Brain microvascular endothelial cell (primary cell): ENCODE measurements at regions not wholly inside any gene's neighbourhood (a gene's known extent, or its start where the extent isn't known, plus 50 kb on each side); places are given as distances from the start of the nearest gene placed in this dataset.

Experiments used
- DNase-seq: peaks from one replicate; pipeline ENCODE4 v3.0.0-alpha.2; 2020
- H3K27ac ChIP-seq: fragments of 250-450 bp; sonication (Bioruptor Pico); 2 replicates; pipeline ENCODE4 v1.5.1; 2020; ENCODE audit warnings: mild to moderate bottlenecking, moderate library complexity
- H3K27me3 ChIP-seq: fragments of 250-450 bp; sonication (Bioruptor Pico); replicated peaks from 2 replicates; pipeline ENCODE4 v1.5.1; 2020; ENCODE audit warnings: mild to moderate bottlenecking
- H3K36me3 ChIP-seq: fragments of 250-450 bp; sonication (Bioruptor Pico); replicated peaks from 2 replicates; pipeline ENCODE4 v1.5.1; 2020; ENCODE audit warnings: mild to moderate bottlenecking
- H3K4me3 ChIP-seq: 2 replicates; pipeline ENCODE4 v1.5.1; 2011; ENCODE audit warnings: low read depth, mild to moderate bottlenecking, control low read depth, low read length, moderate library complexity
- CTCF ChIP-seq: IDR thresholded peaks from 2 replicates; pipeline ENCODE4 v1.5.1; 2011; ENCODE audit warnings: low read depth, mild to moderate bottlenecking, moderate library complexity, low read length, control low read depth, inconsistent platforms; ENCODE audit errors: missing control alignments
- in situ Hi-C: cut with HindIII; loops from 2 replicates; pipeline ENCODE4 v1.10.0; 2017; ENCODE audit warnings: low sequenced_read_pairs, low pct_ligation_motif_present

- Histone ChIP-seq H3K27me3 (no peaks in the 10 kb centered on the region), H3K4me3 (no peak overlapping the region), H3K36me3 (no peaks in the 10 kb centered on the region), H3K27ac (no peak overlapping the region)
- no peak for TF ChIP-seq CTCF
- in situ Hi-C loops: loop anchor here (10.0 kb wide), 1 partner anchor 119 kb away; no protein-coding TSS in a partner anchor
- DNase-seq: no peak
Observed at GRCh38 chr12:79534029-79534867, 156.5 kb downstream of the PAWR start.

GRCh38 chr12:79532907-79533288 lies 157.9 kb downstream of the PAWR start:
- no peak for TF ChIP-seq CTCF
- in situ Hi-C loops: loop anchor here (10.0 kb wide), 1 partner anchor 118 kb away; no protein-coding TSS in a partner anchor
- Histone ChIP-seq H3K4me3 (no peak overlapping the region), H3K27ac (peak overlapping the region; percentile 15), H3K36me3 (no peaks in the 10 kb centered on the region), H3K27me3 (no peaks in the 10 kb centered on the region)
- DNase-seq: peak; percentile 54

GRCh38 chr12:79531518-79531917 lies 159.2 kb downstream of the PAWR start:
- Histone ChIP-seq H3K27ac (peak overlapping the region; percentile 39), H3K27me3 (no peaks in the 10 kb centered on the region), H3K36me3 (no peaks in the 10 kb centered on the region), H3K4me3 (no peak overlapping the region)
- peak; percentile 72 for DNase-seq
- in situ Hi-C loops: loop anchor here (10.0 kb wide), 1 partner anchor 117 kb away; no protein-coding TSS in a partner anchor
- no peak for TF ChIP-seq CTCF

GRCh38 chr12:79527473-79527872 lies 163.3 kb downstream of the PAWR start:
- Histone ChIP-seq H3K27ac (no peak overlapping the region), H3K4me3 (no peak overlapping the region), H3K36me3 (no peaks in the 10 kb centered on the region), H3K27me3 (no peaks in the 10 kb centered on the region)
- TF ChIP-seq CTCF: no peak
- peak; percentile 56 for DNase-seq
- in situ Hi-C loops: no loop called here

- no peak for TF ChIP-seq CTCF
- H3K27ac ChIP-seq: no peak overlapping the region
- DNase-seq: no peak
- H3K36me3 ChIP-seq: no peaks in the 10 kb centered on the region
- in situ Hi-C loops: no loop called here
- H3K4me3 ChIP-seq: no peak overlapping the region
- H3K27me3 ChIP-seq: no peaks in the 10 kb centered on the region
Observed at GRCh38 chr12:79525357-79525756, 165.4 kb downstream of the PAWR start.
